Adipose tissue (tissue), 3 donors: ENCODE measurements at regions not wholly inside any gene's neighbourhood (a gene's known extent, or its start where the extent isn't known, plus 50 kb on each side); places are given as distances from the start of the nearest gene placed in this dataset.

ENCODE experiments used
- H3K27ac ChIP-seq: one replicate; pipeline ENCODE4 v1.5.1; 2013; ENCODE audit warnings: low read depth, low read length
- WGBS, 3 donors: extraction: QIAGEN DNeasy Blood & Tissue Kit; methylation state at CpG; one replicate each; pipeline ENCODE4 v1.1.7; 2013; 5-methylcytosine and 5-hydroxymethylcytosine counted together
- donor health status: healthy with polysubstance abuse.
- donor health status: Bipolar disorder and iron deficiency.
- donor health status: healthy.

DNA sequence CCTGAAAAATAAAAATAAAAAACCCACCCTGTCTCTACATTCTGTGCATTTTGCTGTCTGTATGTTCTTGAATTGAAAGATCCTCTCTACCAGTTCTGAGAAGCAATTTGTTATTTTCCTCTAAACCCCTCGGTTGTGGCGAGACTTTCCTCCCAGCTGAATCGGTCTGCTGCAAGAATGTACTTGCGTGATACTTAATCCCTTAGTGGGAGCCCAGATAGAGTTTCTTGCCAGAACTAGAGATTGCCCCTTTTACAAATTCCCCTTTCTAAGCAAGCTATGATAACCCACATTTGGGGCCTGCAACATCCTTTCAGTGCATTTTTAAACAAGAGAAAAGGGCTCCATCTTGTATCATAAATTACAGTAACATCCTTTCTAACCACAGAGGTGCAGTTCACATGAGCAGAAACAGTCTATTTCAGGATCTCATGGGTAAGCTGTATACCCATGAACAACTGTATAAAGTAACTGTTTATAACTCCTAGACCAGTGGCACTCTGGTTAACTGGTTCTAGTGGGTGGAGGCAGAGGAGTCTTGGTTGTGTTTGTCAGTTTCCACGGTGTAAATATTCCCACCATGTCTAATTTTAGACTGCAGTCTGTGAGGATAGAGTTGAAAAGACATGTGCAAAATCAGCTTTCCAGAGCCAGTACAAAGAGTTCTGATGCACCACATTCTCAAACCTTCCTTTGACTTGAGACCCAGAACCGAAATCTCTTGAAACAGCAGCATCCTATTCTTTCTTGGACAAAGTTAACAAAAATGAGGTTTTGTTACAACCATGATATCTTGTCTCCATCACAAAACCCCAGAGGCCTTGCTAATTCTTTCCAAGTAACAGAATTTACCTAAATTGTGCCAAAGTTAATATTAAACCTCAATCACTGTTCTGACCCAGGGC lies 113.1 kb upstream of the ZNF217 start:
- WGBS, 3 donors: 30 to 57% (median 37%) methylated on average over 6 of the region's 6 CpGs
- H3K27ac ChIP-seq: no peak overlapping the region

DNA sequence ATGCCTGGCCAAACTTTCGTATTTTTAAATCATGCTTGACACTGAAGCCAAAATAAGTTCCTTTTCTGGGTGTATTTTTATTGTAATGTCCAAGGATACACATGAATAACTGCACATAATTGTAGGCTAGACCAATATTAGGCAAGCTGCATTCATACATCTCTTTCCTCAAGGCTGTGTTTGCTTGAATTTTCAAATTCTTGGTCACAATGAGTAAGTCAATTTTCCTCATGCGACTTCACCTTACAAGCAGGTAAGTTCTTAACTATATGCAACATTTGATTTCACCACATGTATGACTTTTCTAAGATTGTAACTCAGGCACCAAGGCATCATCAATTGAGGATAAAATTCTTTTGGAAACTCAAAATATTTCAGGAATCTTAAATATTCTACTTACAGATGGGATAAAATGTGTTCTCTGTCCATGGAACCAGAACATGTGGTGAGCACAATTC lies 112.4 kb upstream of the ZNF217 start:
- H3K27ac ChIP-seq: no peak overlapping the region
- WGBS, 3 donors: 81 to 90% (median 88%) methylated on average over 2 of the region's 2 CpGs

DNA sequence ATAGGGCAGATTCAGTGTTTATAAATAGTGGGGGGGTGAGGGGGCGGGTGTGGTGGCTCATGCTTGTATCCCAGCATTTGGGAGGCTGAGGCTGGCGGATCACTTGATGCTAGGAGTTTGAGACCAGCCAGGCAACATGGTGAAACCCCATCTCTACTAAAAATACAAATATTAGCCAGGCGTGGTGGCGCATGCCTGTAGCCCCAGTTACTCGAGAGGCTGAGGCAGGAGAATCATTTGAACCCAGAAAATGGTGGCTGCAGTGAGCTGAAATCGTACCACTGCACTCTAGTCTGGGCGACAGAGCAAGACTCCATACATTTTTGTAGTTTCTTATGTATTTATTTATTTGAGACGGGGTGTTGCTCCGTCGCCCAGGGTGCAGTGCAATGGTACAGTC lies 109.0 kb upstream of the ZNF217 start:
- 96 to 99% (median 97%) methylated on average over 10 of the region's 10 CpGs for WGBS, 3 donors

DNA sequence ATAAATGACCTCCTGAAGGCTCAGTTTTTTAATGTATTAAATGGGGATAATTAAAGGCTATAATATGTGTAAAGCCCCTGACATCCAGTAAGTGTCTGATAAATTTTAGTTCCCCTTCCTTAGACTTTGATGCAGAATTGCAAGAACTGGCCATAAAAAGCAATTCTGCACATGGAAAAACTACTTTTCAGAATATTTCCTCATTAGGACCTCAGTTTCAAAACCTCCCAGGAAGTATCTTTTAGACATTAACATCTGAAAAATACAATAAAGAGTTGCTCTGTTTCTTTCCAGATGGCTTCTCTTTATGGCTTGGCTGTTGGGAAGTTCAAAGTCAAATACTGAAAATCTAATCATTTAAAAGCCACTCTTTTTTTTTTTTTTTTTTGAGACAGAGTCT lies 106.3 kb upstream of the ZNF217 start:
- H3K27ac ChIP-seq: no peak overlapping the region

More for the DNA sequence above, 109.0 kb upstream of the ZNF217 start:
- no peak overlapping the region for H3K27ac ChIP-seq

DNA sequence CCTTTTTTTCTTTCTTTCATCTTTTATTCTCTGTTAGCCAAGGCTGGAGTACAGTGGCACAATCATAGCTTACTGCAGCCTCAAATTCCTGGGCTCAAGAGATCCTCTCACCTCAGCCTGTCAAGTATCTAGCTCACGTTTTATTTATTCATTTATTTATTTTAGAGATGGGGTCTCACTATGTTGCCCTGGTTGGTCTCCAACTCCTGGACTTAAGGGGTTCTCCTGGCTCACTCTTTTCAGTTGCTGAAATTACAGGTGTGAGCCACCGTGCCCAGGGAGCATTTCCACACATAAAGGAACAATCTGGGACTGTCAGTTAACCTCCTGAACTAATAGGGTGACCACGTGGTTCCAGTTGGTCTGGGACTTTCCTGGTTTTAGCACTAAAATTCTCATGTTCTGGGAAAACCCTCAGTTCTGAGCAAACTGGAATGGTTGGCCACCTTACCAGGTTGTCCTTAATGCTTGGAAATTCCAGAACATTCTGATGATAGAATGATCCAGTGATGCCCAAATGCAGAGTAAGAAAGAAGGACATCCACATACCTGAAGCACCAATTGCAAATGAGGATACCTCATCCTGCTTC lies 105.5 kb upstream of the ZNF217 start:
- WGBS, 3 donors: 63 to 68% (median 65%) methylated on average over 3 of the region's 3 CpGs
- H3K27ac ChIP-seq: no peak overlapping the region

DNA sequence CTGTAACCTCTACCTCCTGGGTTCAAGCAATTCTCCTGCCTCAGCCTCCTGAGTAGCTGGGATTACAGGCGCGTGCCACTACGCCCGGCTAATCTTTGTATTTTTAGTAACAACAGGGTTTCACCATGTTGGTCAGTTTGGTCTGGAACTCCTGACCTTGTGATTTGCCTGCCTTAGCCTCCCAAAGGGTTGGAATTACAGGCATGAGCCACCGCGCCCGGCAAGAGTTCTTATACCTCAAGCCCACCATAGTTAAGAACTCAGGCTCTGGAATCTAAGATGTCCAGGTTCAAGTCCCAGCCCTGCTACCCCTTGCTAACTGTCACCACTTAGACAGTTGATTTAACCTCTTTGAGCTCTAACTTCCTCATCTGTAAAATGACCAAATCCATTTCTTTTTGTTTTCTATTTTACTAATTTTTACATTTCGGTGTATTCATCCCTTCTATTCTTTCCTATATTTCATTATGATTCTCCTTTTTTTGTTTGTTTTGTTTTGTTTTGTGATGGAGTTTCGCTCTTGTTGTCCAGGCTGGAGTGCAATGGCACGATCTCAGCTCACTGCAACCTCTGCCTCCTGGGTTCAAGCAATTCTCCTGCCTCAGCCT lies 104.8 kb upstream of the ZNF217 start:
- H3K27ac ChIP-seq: no peak overlapping the region
- WGBS, 3 donors: 85 to 95% (median 91%) methylated on average over 10 of the region's 10 CpGs

DNA sequence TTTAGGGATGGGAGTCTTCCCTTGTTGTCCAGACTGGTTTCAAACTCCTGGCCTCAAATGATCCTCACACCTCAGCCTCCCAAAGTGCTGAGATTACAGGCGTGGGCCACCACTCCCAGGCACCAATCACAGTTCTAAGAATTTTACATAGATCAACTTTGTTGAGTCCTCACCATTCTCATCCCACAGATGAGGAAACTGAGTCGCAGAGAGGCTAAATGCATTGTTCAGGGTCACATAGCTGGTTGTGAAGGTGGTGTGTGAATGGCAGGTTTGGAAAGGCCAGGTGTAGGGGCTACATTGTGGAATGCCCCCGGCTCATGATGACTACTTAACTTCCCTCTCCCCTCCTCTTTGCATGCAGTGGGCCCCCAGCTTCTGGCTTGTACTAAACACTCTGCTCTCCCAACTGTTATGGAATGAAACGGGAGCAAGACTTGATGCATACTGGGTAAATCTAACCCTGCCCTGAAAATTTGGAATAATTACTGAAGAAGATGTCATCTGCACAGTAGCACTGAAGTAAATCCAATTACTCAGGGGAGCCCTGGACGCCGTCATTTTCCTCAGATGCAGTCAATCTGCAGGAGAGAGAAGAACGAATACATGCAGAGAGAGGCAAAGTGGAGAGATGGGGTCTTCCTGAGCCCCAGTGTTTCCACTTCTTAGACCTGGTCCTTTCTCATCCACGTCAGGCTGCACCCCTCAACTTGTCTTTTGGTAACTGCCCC lies 102.3 kb upstream of the ZNF217 start:
- H3K27ac ChIP-seq: no peak overlapping the region
- WGBS, 3 donors: 88 to 95% (median 91%) methylated on average over 8 of the region's 8 CpGs

DNA sequence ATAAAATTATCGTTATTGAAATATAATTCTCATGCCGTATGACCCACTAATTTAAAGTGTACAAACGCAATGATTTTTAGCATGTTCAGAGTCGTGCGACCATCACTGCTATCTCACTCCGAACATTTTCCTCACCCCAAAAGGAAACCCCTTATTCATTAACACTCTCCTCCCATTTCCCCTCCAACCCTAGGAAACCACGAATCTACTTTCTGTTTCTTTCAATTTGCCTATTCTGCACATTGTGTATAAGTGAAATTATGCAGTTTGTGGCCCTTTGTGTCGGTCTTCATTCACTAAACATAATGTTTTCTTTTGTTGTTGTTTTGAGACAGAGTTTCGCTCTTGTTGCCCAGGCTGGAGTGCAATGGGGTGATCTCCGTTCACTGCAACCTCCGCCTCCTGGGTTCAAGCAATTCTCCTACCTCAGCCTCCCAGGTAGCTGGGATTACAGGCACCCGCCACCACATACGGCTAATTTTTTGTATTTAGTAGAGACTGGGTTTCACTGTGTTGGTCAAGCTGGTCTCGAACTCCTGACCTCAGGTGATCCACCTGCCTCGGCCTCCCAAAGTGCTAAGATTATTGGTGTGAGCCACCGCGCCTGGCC lies 99.7 kb upstream of the ZNF217 start:
- H3K27ac ChIP-seq: no peak overlapping the region
- 69 to 91% (median 77%) methylated on average over 17 of the region's 17 CpGs for WGBS, 3 donors

DNA sequence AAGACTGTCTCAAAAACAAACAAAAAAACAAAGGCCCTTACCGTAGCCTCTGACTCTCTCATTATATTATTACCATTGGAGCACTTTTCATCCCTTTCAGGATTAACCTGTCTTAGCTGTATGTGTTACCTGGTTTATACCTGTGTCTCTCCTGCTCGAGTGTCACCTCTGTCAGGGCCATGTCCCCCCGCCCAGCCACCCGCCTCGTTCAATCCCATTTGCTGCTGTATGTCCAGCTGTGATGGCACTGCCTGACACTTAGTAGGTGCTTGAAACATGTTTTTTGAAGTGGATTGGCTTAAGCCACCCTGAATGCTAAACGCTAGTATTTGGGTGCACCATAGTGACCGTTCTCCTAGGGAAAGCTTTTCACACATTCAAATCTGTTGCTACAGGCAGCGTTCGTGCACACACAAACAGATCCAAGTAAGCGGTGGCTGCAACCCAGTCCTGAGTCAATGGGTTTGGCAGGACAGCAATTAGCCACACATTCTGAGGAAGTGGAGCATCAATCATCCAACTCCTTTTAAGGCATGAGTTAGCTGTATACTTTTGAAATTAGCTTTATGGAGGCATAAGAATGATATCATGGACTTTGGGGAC lies 98.9 kb upstream of the ZNF217 start:
- no peak overlapping the region for H3K27ac ChIP-seq
- 58 to 75% (median 59%) methylated on average over 10 of the region's 10 CpGs for WGBS, 3 donors

DNA sequence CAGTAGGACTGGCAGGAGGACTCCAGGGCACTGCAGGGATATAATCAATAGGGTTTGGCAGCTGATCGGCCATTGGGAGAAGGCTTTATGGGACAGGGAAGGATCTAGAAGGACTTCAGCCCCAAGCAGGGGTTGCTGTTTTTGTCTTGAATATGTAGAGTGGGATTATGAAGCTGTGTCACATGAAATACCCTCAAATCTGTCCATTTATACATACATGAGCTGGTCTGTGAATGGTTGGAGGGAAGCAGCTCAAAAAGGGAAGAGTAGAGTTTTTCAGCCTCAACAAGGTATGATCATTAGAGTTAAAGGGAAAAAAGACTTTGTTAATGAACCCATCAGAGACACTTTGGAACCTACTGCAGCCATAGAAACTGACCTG lies 98.2 kb upstream of the ZNF217 start:
- 88 to 100% (median 96%) methylated on average over 1 of the region's 1 CpG for WGBS, 3 donors
- H3K27ac ChIP-seq: no peak overlapping the region

DNA sequence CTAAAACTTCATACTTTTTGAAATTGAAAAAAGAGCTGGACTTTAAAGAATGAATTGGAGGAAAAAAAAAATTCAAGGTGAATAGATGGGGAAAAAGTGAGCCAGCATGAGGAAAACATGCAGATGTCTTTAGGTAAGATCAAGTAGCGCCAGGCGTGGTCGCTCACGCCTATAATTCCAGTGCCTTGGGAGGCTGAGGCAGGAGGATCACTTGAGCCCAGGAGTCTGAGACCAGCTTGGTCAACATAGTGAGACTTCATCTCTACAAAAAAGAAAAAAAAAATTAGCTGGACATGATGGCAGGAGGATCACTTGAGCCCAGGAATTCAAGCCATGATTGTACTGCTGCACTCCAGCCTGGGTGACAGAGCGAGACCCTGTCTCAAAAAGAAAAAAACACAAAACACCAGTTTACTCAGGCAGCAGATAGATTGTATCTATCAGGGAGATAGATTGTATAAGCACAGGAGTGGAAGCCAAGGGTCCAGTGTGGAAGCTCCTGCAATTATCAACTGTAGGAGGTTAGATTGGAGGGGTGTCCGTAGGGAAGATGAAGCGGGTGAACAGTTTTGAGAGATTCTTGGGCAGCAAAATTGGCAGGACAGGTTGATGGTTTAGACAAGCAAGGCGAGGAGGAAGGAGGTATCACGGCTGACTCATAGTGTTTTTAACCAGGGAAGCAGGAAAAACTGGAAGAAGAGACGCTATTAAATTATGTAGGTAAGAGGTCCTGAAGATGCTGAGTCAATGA lies 97.6 kb upstream of the ZNF217 start:
- 83 to 86% (median 83%) methylated on average over 10 of the region's 10 CpGs for WGBS, 3 donors
- H3K27ac ChIP-seq: no peak overlapping the region

DNA sequence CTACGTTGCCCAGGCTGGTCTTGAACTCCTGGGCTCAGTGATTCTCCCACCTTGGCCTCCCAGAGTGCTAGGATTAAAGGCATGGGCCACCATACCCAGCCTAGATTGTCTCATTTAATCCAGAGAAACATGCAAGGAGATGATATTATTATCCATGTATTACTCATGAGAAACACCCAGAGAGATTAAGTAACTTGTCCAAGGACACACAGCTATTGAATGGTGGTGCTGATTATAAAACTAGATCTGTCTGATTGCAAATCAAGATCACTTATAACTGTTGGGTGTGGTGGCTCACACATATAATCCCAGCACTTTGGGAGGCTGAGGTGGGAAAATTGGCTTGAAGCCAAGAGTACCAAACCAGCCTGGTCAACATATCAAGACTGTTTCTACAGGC lies 94.4 kb upstream of the ZNF217 start:
- no peak overlapping the region for H3K27ac ChIP-seq
- 94 to 100% (median 97%) methylated on average over 1 of the region's 1 CpG for WGBS, 3 donors

DNA sequence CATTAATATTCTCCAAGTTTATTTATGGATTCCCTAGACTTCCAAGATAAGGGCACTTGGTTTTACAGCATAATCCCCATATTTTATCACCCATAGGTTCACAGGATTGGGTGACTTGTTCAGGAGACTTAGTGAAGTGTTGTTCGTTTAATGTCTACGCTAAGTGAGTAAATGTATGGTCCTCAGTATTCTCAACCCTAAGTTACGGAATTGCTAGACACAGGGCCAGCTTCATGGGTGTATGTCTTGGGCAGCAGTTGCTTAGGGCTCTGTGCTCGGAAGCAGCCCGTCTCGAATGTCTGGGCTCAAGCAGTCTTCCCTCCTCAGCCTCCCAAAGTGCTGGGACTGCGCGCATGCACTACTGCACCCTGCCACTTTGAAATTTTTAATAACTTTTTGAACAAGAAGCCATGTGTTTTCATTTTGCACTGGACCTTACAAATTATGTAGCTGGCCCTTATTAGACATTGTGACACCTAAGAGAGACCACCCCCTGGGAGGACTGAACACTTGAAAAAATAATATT lies 91.5 kb upstream of the ZNF217 start:
- H3K27ac ChIP-seq: no peak overlapping the region
- 96 to 97% (median 97%) methylated on average over 8 of the region's 8 CpGs for WGBS, 3 donors

DNA sequence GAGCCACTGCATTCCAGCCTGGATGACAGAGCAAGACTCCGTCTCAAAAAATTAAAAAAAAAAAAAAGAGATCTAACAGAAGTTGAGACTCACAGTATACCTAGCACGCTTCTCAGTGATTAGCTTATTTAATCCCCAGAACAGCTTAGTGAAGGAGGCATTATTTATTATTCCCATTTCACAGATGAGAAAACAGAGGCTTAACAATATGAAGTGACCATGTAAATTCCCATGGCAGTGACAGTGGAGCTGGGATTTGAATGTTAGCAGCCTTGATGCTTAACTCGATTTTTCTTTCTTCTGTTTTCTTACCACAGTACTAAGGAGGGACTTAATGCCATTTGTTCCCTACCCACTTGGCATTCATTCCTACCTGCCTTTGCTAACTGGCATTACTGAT lies 89.9 kb upstream of the ZNF217 start:
- 92 to 95% (median 94%) methylated on average over 3 of the region's 3 CpGs for WGBS, 3 donors
- H3K27ac ChIP-seq: no peak overlapping the region

DNA sequence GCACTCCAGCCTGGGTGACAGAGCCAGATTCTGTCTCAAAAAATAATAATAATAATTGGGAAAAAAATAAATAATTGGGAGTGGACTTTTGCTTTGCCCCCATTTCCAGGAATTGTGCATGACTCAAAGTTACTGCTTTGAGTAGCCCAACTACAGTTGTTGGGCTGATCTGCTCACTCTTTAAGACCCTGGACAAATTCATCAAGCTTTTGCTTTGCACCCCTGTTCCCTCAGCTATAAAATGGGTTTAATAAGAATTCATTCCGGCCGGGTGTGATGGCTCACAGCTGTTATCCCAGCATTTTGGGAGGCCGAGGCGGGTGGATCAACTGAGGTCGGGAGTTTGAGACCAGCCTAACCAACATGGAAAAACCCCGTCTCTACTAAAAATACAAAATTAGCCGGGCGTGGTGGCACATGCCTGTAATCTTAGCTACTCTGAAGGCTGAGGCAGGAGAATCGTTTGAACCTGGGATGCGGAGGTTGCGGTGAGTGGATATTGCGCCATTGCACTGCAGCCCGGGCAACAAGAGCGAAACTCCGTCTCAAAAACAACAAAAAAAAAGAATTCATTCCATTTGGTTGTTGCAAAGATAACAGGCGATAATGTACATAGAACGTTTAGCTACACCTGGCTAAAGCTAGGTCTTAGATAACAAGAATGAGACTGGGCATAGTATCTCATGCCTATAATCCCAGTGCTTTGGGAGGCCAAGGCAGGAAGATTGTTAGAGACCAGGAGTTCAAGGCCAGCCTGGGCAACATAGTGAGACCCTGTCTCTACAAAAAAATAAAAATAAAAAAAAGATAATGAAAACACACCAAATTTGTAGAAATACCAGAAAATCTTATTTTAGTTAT lies 87.9 kb upstream of the ZNF217 start:
- H3K27ac ChIP-seq: no peak overlapping the region
- WGBS, 3 donors: 79 to 86% (median 83%) methylated on average over 17 of the region's 17 CpGs

DNA sequence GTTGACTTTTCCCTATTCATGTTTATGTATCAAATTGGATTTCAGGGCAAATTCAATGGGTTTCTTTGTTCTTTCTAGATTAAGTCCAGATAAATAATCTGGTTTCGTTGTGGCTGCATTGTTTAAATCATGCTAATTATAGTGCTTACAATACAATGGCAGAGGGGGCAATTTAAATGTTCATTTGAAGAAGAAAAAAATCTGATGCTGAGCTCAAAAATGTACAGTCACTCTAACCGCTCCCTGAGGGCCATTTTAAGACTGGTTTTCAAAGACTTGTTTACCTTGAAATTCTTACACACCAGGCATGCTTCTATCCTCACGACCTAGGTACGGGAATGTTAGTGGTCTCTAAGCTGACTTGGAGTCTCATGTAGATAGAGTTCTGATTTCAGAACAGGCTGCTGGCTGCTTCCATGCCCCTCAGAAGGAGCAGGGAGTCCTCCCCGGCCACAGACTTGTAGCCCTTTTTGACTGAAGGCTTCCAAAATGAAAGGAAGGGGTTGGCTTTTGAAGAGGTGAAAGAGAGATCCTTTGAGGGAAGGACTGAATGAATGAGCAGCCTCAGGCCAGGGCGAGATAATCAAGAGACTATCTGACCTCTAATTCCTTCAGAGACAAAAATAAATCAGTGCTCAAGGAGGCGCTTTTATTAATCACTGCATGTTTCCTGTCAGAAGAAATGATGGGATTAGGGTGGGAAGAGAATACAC lies 86.1 kb upstream of the ZNF217 start:
- 69 to 81% (median 77%) methylated on average over 7 of the region's 7 CpGs for WGBS, 3 donors
- no peak overlapping the region for H3K27ac ChIP-seq
